AG04449 (cell line): ENCODE measurements at regions not wholly inside any gene's neighbourhood (a gene's known extent, or its start where the extent isn't known, plus 50 kb on each side); places are given as distances from the start of the nearest gene placed in this dataset.

ENCODE experiments used
- CTCF ChIA-PET: fragments of 350-600 bp; formaldehyde crosslinking; extraction: SDS; loops from one replicate; lab custom pipeline; 2021; ENCODE audit warnings: antibody characterized with exemption; lab: Yijun Ruan, JAX
- POLR2A ChIA-PET: fragments of 400-600, 350-600 bp; formaldehyde crosslinking; extraction: SDS; loops from one replicate; lab custom pipeline; 2020; ENCODE audit warnings: antibody characterized with exemption, inconsistent platforms; lab: Yijun Ruan, JAX
- DNase-seq: peaks from one replicate; pipeline ENCODE4 v3.0.0-alpha.2; 2010; ENCODE audit warnings: low read depth, low spot score
- H3K4me3 ChIP-seq: 2 replicates; pipeline ENCODE4 v1.5.1; 2011; ENCODE audit warnings: low read depth, mild to moderate bottlenecking, control low read depth, low read length
- CTCF ChIP-seq: IDR thresholded peaks from one replicate; pipeline ENCODE4 v1.5.1; 2011; ENCODE audit warnings: mild to moderate bottlenecking, moderate library complexity, low read length, control low read depth, inconsistent platforms; ENCODE audit not compliant: insufficient read depth; ENCODE audit errors: missing control alignments

GRCh38 chr15:46117071-46117470, 482.2 kb downstream of the SQOR start:
- H3K4me3 ChIP-seq: no peak overlapping the region
- ChIA-PET POLR2A (no interaction called here), CTCF (no interaction called here)
- DNase-seq: no peak
- TF ChIP-seq CTCF: no peak

GRCh38 chr15:46120713-46121112, 485.9 kb downstream of the SQOR start:
- no peak for TF ChIP-seq CTCF
- no peak for DNase-seq
- ChIA-PET POLR2A (no interaction called here), CTCF (no interaction called here)
- no peak overlapping the region for H3K4me3 ChIP-seq

- ChIA-PET CTCF (no interaction called here), POLR2A (no interaction called here)
- no peak overlapping the region for H3K4me3 ChIP-seq
- no peak for TF ChIP-seq CTCF
- DNase-seq: no peak
These were observed 486.6 kb downstream of the SQOR start for GRCh38 chr15:46121441-46121840.

- TF ChIP-seq CTCF: no peak
- no peak for DNase-seq
- POLR2A ChIA-PET: no interaction called here
- H3K4me3 ChIP-seq: no peak overlapping the region
- CTCF ChIA-PET: no interaction called here
These were observed 491.8 kb downstream of the SQOR start for GRCh38 chr15:46126581-46126980.

- DNase-seq: no peak
- POLR2A ChIA-PET: no interaction called here
- no peak overlapping the region for H3K4me3 ChIP-seq
- TF ChIP-seq CTCF: no peak
- CTCF ChIA-PET: no interaction called here
These were observed 492.6 kb downstream of the SQOR start for GRCh38 chr15:46127361-46127874.

- DNase-seq: no peak
- no peak overlapping the region for H3K4me3 ChIP-seq
- ChIA-PET POLR2A (no interaction called here), CTCF (no interaction called here)
- no peak for TF ChIP-seq CTCF
These were observed 494.3 kb downstream of the SQOR start for GRCh38 chr15:46129145-46129544.
